Left ventricle myocardium inferior (tissue), 1 donor: ENCODE measurements at regions not wholly inside any gene's neighbourhood (a gene's known extent, or its start where the extent isn't known, plus 50 kb on each side); places are given as distances from the start of the nearest gene placed in this dataset.
A peak's percentile ranks its signal among the peaks of the same experiment; 100 is the strongest.

Experiments used
- DNase-seq: peaks from one replicate; pipeline ENCODE4 v3.0.0-alpha.2; 2020
- H3K27ac ChIP-seq: fragments of 200-600 bp; replicated peaks from 2 replicates; pipeline ENCODE4 v1.8.0; 2021
- H3K27me3 ChIP-seq: fragments of 200-600 bp; 2 replicates; pipeline ENCODE4 v1.8.0; 2021; ENCODE audit warnings: low read depth
- H3K36me3 ChIP-seq: fragments of 200-600 bp; 2 replicates; pipeline ENCODE4 v1.8.0; 2021
- H3K4me1 ChIP-seq: fragments of 200-600 bp; 2 replicates; pipeline ENCODE4 v1.8.0; 2021
- H3K4me3 ChIP-seq: fragments of 200-600 bp; 2 replicates; pipeline ENCODE4 v1.8.0; 2021; ENCODE audit warnings: mild to moderate bottlenecking, moderate library complexity
- H3K9me3 ChIP-seq: fragments of 200-600 bp; replicated peaks from 2 replicates; pipeline ENCODE4 v1.8.0; 2021
- intact Hi-C: fragments of 100-400 bp; cut with micrococcal nuclease; formaldehyde crosslinking; loops from one replicate; pipeline ENCODE4 v1.11.0; 2022
- TF ChIP-seq, protein P1 (sequence below): fragments of 200-600 bp; IDR thresholded peaks from 2 replicates; pipeline ENCODE4 v1.8.0; 2021; ENCODE audit warnings: antibody characterized with exemption, mild to moderate bottlenecking, borderline replicate concordance
- donor health status: DM: no; HTN: yes; CAD: no; lungs with severe emphysema.

DNA sequence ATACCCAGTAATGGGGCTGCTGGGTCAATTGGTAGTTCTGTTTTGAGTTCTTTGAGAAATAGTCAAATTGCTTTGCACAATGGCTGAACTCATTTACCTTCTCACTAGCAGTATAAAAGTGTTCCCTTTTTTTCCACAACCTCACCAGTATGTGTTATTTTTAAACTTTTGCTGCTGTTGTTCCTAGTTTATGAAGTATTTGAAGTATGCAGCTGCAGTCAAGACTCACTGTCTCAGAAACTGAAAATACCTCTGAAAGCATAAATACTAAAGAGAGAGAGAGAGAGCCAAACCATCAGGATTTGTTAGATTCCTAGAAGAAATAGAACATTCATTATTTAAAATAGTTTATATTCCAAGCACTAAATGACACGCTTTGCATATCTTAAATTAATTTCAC, 764.2 kb downstream of the NTRK3 start:
- H3K4me1 ChIP-seq = peaks cover 58% of the 10 kb centered on the region
- no peaks in the 10 kb centered on the region for H3K27me3 ChIP-seq
- intact Hi-C loops = no loop called here
- DNase-seq = no peak
- H3K27ac ChIP-seq = no peak overlapping the region
- H3K4me3 ChIP-seq = no peak overlapping the region
- TF ChIP-seq, protein P1, sequence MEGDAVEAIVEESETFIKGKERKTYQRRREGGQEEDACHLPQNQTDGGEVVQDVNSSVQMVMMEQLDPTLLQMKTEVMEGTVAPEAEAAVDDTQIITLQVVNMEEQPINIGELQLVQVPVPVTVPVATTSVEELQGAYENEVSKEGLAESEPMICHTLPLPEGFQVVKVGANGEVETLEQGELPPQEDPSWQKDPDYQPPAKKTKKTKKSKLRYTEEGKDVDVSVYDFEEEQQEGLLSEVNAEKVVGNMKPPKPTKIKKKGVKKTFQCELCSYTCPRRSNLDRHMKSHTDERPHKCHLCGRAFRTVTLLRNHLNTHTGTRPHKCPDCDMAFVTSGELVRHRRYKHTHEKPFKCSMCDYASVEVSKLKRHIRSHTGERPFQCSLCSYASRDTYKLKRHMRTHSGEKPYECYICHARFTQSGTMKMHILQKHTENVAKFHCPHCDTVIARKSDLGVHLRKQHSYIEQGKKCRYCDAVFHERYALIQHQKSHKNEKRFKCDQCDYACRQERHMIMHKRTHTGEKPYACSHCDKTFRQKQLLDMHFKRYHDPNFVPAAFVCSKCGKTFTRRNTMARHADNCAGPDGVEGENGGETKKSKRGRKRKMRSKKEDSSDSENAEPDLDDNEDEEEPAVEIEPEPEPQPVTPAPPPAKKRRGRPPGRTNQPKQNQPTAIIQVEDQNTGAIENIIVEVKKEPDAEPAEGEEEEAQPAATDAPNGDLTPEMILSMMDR = no peak
- H3K36me3 ChIP-seq = no peaks in the 10 kb centered on the region
- H3K9me3 ChIP-seq = no peaks in the 10 kb centered on the region

DNA sequence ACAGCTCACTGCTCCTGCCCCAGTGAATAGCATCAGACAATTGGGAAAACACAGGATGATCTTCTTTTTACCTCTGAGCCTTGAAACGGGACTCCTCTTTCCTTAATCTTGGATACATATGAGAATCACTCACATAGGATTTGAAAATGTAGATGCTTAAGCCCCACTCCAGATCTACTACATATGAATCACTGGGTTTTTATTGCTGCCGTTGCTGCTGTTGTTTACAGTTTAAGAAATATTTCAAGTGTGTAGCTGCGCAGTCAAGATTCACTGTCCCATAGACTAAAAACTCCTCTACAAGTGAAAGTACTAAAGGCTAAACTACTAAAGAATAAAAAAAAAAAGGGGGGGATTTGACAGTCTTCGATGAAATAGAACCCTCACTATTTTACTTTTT, 765.9 kb downstream of the NTRK3 start:
- TF ChIP-seq, protein P1 = no peak
- intact Hi-C loops = no loop called here

DNA sequence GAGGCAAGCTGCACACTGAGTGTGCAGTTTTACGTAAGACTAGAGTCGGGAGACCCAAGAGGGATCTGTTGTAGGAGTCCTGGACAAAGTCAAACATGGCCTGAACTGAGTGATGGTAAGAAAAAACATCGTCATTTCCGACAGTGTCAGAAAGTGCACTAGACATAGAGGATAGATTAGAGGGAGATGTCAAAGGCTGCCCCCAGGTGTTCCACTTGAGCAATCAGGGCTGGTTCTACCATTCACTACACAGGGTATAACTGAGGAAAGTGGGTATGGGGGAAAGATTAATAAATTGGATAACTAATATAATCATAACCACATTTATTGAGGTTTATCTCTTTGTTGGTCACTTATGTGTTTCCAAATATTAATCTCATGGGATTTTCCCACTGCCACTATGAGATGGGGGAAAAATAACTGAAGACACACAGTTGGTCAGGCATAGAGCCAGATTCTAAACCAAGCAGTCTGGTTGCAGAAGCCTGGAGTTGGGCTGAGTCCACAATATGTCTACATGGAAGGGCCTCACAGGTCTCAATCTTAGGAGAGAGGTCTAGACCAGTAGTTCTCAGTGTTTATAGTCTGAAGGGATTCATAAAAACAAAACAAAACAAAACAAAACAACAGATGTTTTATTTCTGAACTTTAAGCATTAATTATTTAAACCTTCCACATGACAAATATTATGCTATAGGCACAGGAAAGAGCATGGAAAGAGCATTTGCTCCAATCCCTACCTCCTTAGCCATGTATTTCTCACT, 766.5 kb downstream of the NTRK3 start:
- TF ChIP-seq, protein P1 = no peak
- intact Hi-C loops = no loop called here
- H3K27ac ChIP-seq = no peak overlapping the region
- no peaks in the 10 kb centered on the region for H3K27me3 ChIP-seq
- H3K4me1 ChIP-seq = peaks cover 43% of the 10 kb centered on the region
- no peak overlapping the region for H3K4me3 ChIP-seq
- H3K9me3 ChIP-seq = no peaks in the 10 kb centered on the region
- no peak for DNase-seq
- H3K36me3 ChIP-seq = no peaks in the 10 kb centered on the region

More for the DNA sequence above, 765.9 kb downstream of the NTRK3 start:
- Histone ChIP-seq H3K9me3 (no peaks in the 10 kb centered on the region), H3K4me3 (no peak overlapping the region), H3K4me1 (peaks cover 46% of the 10 kb centered on the region), H3K27ac (no peak overlapping the region), H3K27me3 (no peaks in the 10 kb centered on the region), H3K36me3 (no peaks in the 10 kb centered on the region)
- no peak for DNase-seq

DNA sequence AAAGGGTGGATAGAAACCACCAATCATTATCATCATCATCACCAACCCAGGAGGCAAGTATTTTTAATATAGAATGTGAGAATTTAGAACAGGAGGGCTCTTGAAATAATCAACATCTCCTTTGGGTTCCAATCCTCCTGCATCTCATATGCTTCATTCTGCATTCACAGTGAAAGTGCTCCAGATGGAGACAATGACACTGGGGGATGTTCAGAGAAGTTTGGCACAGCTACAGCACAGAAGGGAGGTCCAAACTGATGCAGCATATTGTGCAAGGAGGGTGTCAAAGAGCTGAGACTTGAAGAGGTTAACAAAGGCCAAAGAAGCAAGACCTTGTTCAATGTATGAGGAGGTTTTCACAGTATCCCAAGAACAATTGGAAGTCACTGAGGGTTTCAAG, 767.1 kb downstream of the NTRK3 start:
- Histone ChIP-seq H3K9me3 (no peaks in the 10 kb centered on the region), H3K4me1 (peaks cover 42% of the 10 kb centered on the region), H3K27me3 (no peaks in the 10 kb centered on the region), H3K27ac (no peak overlapping the region), H3K36me3 (no peaks in the 10 kb centered on the region), H3K4me3 (no peak overlapping the region)
- no peak for DNase-seq
- TF ChIP-seq, protein P1 = no peak
- intact Hi-C loops = no loop called here

DNA sequence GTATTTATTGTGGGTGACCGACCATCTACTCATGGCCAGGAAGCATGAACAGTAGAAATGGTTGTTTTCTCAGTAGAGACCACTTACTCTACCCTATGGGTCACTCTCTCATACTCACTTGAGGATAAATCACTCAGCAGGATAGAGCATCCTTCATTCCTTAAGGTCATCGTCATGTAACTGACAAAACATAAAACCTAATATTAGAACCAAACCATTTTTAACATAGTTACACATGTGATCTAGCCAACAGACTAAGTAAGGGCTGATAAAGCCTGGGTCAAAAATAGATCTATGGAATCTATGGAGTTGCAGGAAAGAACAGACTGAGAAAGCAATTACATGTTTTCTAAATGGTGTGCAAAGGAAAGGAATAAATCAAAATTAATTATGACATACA, 769.1 kb downstream of the NTRK3 start:
- Histone ChIP-seq H3K27me3 (no peaks in the 10 kb centered on the region), H3K4me3 (no peak overlapping the region), H3K9me3 (no peaks in the 10 kb centered on the region), H3K36me3 (no peaks in the 10 kb centered on the region), H3K4me1 (peaks cover 23% of the 10 kb centered on the region), H3K27ac (peak overlapping the region; percentile 56)
- TF ChIP-seq, protein P1 = no peak
- intact Hi-C loops = no loop called here
- no peak for DNase-seq
